HFF-Myc (cell line): ENCODE measurements at regions not wholly inside any gene's neighbourhood (a gene's known extent, or its start where the extent isn't known, plus 50 kb on each side); places are given as distances from the start of the nearest gene placed in this dataset.

ENCODE experiments used
- DNase-seq: peaks from one replicate; pipeline ENCODE4 v3.0.0-alpha.2; 2011; ENCODE audit warnings: low read depth; ENCODE audit errors: extremely low read depth
- H3K4me3 ChIP-seq: replicated peaks from 2 replicates; pipeline ENCODE4 v1.5.1; 2011; ENCODE audit warnings: low read depth, mild to moderate bottlenecking, control low read depth, low read length
- CTCF ChIP-seq: IDR thresholded peaks from 2 replicates; pipeline ENCODE4 v1.5.1; 2012; ENCODE audit warnings: mild to moderate bottlenecking, low read depth, low read length, control low read depth; ENCODE audit errors: missing control alignments

GRCh38 chr6:44049163-44049988, 77.9 kb downstream of the MRPL14 start:
- no peak overlapping the region for H3K4me3 ChIP-seq
- DNase-seq: no peak

DNA sequence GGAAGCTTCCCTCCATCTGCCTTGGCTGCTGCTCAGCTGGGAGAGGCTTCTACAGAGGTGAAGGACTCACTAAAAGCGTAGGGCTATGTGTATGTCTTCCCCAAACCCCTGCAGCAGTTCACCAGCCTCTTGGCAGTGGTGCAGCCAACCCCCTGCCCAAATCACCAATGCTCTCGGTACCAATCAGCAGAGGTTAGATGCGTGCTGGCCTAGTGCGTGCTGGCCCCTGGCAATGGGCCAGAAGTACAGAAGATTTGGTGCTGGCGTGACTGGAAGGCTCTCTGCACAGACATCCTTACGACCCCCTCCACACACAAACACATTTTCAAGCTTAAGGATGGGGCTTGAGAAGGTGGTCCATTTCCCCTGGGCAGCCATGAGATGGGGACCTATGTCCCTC, 79.0 kb downstream of the MRPL14 start:
- no peak overlapping the region for H3K4me3 ChIP-seq
- no peak for DNase-seq
- TF ChIP-seq CTCF: no peak

More at GRCh38 chr6:44049163-44049988, 77.9 kb downstream of the MRPL14 start:
- no peak for TF ChIP-seq CTCF

DNA sequence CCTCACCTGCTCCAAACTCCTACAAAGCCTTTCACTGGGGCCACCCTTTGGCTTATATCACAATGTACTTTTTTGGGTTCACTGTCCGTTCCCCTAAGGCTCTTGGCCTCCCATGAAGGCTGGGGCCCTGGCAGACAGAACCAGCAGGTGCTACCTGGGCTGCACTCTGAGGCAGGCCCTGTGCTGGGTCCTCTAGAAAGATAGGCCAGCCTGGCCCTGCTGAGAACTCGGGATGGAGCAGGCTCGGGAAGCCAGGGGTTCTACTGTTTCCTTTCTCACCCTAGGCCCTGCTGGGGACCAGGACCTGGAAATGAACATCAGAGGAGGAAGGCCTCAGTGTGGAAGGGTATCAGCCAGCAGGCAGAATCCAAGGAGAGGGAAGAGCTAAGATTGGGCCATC, 79.5 kb downstream of the MRPL14 start:
- H3K4me3 ChIP-seq: no peak overlapping the region
- no peak for DNase-seq
- no peak for TF ChIP-seq CTCF

GRCh38 chr6:44047179-44047546, 80.1 kb downstream of the MRPL14 start:
- no peak for TF ChIP-seq CTCF
- DNase-seq: no peak
- H3K4me3 ChIP-seq: no peak overlapping the region

DNA sequence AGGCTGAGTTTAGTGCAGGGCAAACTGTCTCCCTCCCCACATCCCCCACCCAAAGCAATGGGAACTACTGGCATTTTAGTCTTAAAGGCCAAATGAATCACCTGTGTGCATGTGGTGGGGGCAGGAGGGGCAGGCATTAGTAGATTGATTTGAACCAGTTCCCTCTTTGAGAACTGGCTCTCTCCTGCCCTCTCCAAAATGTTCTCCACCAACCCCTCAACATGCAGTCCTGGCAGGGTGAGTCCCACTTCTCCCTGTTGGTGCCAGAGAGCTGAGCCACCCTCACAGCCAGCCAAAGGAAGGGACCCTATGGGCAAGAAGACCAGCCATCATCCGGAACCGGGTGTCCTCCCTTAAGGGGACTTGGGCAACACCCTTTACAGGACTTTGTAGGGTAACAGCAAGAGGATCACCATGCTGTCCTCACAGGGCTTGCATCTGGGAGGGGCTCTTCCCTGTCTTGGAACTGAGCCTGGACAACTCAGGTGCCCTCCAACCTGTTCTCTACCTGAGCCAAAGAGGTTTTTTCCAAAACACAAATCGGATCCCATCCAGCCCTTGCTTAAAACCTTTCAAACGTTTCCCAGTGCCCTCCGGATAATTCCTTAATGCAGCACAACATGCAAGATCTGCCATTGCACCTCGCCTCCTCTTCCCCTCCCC, 80.6 kb downstream of the MRPL14 start:
- no peak overlapping the region for H3K4me3 ChIP-seq
- no peak for DNase-seq
- TF ChIP-seq CTCF: no peak

DNA sequence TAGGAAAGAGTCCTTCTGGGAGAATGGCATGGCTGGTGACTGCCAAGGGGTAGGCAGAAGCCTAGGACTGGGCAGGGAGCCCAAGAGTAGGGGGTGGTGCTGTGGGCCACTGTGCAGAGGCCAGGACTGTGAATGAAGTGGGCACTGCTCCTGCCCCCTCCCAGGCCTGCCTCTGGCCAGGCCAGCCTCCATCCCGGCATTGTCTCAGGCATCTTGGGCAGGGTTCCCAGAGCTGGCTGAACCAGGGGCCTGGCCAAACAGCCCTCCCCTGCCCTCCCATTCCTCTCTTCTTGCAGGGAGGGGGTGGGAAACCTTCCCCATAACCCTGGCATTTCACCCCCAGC, 81.6 kb downstream of the MRPL14 start:
- no peak overlapping the region for H3K4me3 ChIP-seq
- no peak for DNase-seq
- no peak for TF ChIP-seq CTCF
